ENCODE measurements at regions not wholly inside any gene's neighbourhood (a gene's known extent, or its start where the extent isn't known, plus 50 kb on each side); places are given as distances from the start of the nearest gene placed in this dataset.

GRCh38 chr9:108181441-108181840, 674.3 kb downstream of the ACTL7B start:
- no peaks in the 10 kb centered on the region for H3K4me1 Mint-ChIP-seq
- no peaks in the 10 kb centered on the region for H3K27me3 Mint-ChIP-seq
- CTCF ChIA-PET = interaction anchor here (0.6 kb wide), 1 partner anchor 200 kb away, joined by 3 read pairs; no protein-coding TSS in a partner anchor

GRCh38 chr9:108180541-108180940, 675.2 kb downstream of the ACTL7B start:
- peaks cover 18% of the 10 kb centered on the region for H3K9me3 Mint-ChIP-seq
- H3K27ac Mint-ChIP-seq = no peak overlapping the region
- no peaks in the 10 kb centered on the region for H3K4me1 Mint-ChIP-seq
- no peaks in the 10 kb centered on the region for H3K36me3 Mint-ChIP-seq
- CTCF ChIA-PET = no interaction called here
- H3K27me3 Mint-ChIP-seq = no peaks in the 10 kb centered on the region
- DNase-seq = no peak
- H3K4me3 Mint-ChIP-seq = no peak overlapping the region

More at GRCh38 chr9:108181441-108181840, 674.3 kb downstream of the ACTL7B start:
- no peak overlapping the region for H3K27ac Mint-ChIP-seq
- no peaks in the 10 kb centered on the region for H3K36me3 Mint-ChIP-seq
- DNase-seq = no peak
- peaks cover 12% of the 10 kb centered on the region for H3K9me3 Mint-ChIP-seq
- H3K4me3 Mint-ChIP-seq = no peak overlapping the region

GRCh38 chr9:108178318-108178717, 677.5 kb downstream of the ACTL7B start:
- no peak for DNase-seq
- no peaks in the 10 kb centered on the region for H3K27me3 Mint-ChIP-seq
- CTCF ChIA-PET = no interaction called here
- no peaks in the 10 kb centered on the region for H3K36me3 Mint-ChIP-seq
- peaks cover 12% of the 10 kb centered on the region for H3K9me3 Mint-ChIP-seq
- H3K4me3 Mint-ChIP-seq = no peak overlapping the region
- no peaks in the 10 kb centered on the region for H3K4me1 Mint-ChIP-seq
- no peak overlapping the region for H3K27ac Mint-ChIP-seq

- DNase-seq = no peak
- no peaks in the 10 kb centered on the region for H3K27me3 Mint-ChIP-seq
- H3K4me1 Mint-ChIP-seq = no peaks in the 10 kb centered on the region
- peaks cover 13% of the 10 kb centered on the region for H3K9me3 Mint-ChIP-seq
- CTCF ChIA-PET = no interaction called here
- no peaks in the 10 kb centered on the region for H3K36me3 Mint-ChIP-seq
- no peak overlapping the region for H3K4me3 Mint-ChIP-seq
- no peak overlapping the region for H3K27ac Mint-ChIP-seq
Observed at GRCh38 chr9:108168236-108168850, 678.8 kb upstream of the KLF4 start.

- no peaks in the 10 kb centered on the region for H3K27me3 Mint-ChIP-seq
- H3K9me3 Mint-ChIP-seq = peaks cover 10% of the 10 kb centered on the region
- no peak overlapping the region for H3K27ac Mint-ChIP-seq
- no peak for DNase-seq
- H3K4me1 Mint-ChIP-seq = no peaks in the 10 kb centered on the region
- no peaks in the 10 kb centered on the region for H3K36me3 Mint-ChIP-seq
- CTCF ChIA-PET = no interaction called here
- H3K4me3 Mint-ChIP-seq = no peak overlapping the region
Observed at GRCh38 chr9:108167136-108167900, 677.7 kb upstream of the KLF4 start.

GRCh38 chr9:108166519-108166918, 677.0 kb upstream of the KLF4 start:
- DNase-seq = no peak
- CTCF ChIA-PET = no interaction called here
- Mint-ChIP-seq H3K36me3 (no peaks in the 10 kb centered on the region), H3K4me1 (no peaks in the 10 kb centered on the region), H3K9me3 (peaks cover 10% of the 10 kb centered on the region), H3K4me3 (no peak overlapping the region), H3K27me3 (no peaks in the 10 kb centered on the region), H3K27ac (no peak overlapping the region)

GRCh38 chr9:108163321-108164005, 673.9 kb upstream of the KLF4 start:
- CTCF ChIA-PET = no interaction called here
- Mint-ChIP-seq H3K4me1 (no peaks in the 10 kb centered on the region), H3K9me3 (peaks cover 10% of the 10 kb centered on the region), H3K36me3 (no peaks in the 10 kb centered on the region), H3K27me3 (no peaks in the 10 kb centered on the region), H3K27ac (no peak overlapping the region), H3K4me3 (no peak overlapping the region)
- DNase-seq = no peak

GRCh38 chr9:108162664-108163063, 673.1 kb upstream of the KLF4 start:
- CTCF ChIA-PET = no interaction called here
- no peaks in the 10 kb centered on the region for H3K27me3 Mint-ChIP-seq
- no peaks in the 10 kb centered on the region for H3K4me1 Mint-ChIP-seq
- no peak overlapping the region for H3K4me3 Mint-ChIP-seq
- no peaks in the 10 kb centered on the region for H3K36me3 Mint-ChIP-seq
- H3K9me3 Mint-ChIP-seq = peaks cover 10% of the 10 kb centered on the region
- DNase-seq = no peak
- no peak overlapping the region for H3K27ac Mint-ChIP-seq

- no peaks in the 10 kb centered on the region for H3K27me3 Mint-ChIP-seq
- H3K27ac Mint-ChIP-seq = no peak overlapping the region
- H3K4me3 Mint-ChIP-seq = no peak overlapping the region
- no peaks in the 10 kb centered on the region for H3K4me1 Mint-ChIP-seq
- H3K36me3 Mint-ChIP-seq = no peaks in the 10 kb centered on the region
- DNase-seq = no peak
- H3K9me3 Mint-ChIP-seq = peaks cover 10% of the 10 kb centered on the region
- CTCF ChIA-PET = no interaction called here
Observed at GRCh38 chr9:108161503-108161902, 671.9 kb upstream of the KLF4 start.

GRCh38 chr9:108160706-108161355, 671.3 kb upstream of the KLF4 start:
- no peaks in the 10 kb centered on the region for H3K36me3 Mint-ChIP-seq
- H3K27ac Mint-ChIP-seq = no peak overlapping the region
- H3K4me1 Mint-ChIP-seq = no peaks in the 10 kb centered on the region
- H3K4me3 Mint-ChIP-seq = no peak overlapping the region
- H3K27me3 Mint-ChIP-seq = no peaks in the 10 kb centered on the region
- DNase-seq = no peak
- CTCF ChIA-PET = no interaction called here
- peaks cover 7% of the 10 kb centered on the region for H3K9me3 Mint-ChIP-seq

- H3K27me3 Mint-ChIP-seq = no peaks in the 10 kb centered on the region
- DNase-seq = no peak
- H3K27ac Mint-ChIP-seq = no peak overlapping the region
- peaks cover 4% of the 10 kb centered on the region for H3K9me3 Mint-ChIP-seq
- no peak overlapping the region for H3K4me3 Mint-ChIP-seq
- H3K4me1 Mint-ChIP-seq = no peaks in the 10 kb centered on the region
- H3K36me3 Mint-ChIP-seq = no peaks in the 10 kb centered on the region
- CTCF ChIA-PET = no interaction called here
Observed at GRCh38 chr9:108160039-108160438, 670.5 kb upstream of the KLF4 start.

GRCh38 chr9:108158236-108158995, 668.8 kb upstream of the KLF4 start:
- Mint-ChIP-seq H3K4me3 (no peak overlapping the region), H3K36me3 (no peaks in the 10 kb centered on the region), H3K27me3 (no peaks in the 10 kb centered on the region), H3K9me3 (no peaks in the 10 kb centered on the region), H3K27ac (no peak overlapping the region), H3K4me1 (no peaks in the 10 kb centered on the region)
- CTCF ChIA-PET = no interaction called here
- no peak for DNase-seq

- no peak for DNase-seq
- H3K4me1 Mint-ChIP-seq = no peaks in the 10 kb centered on the region
- no peaks in the 10 kb centered on the region for H3K36me3 Mint-ChIP-seq
- CTCF ChIA-PET = no interaction called here
- no peak overlapping the region for H3K27ac Mint-ChIP-seq
- no peak overlapping the region for H3K4me3 Mint-ChIP-seq
- H3K27me3 Mint-ChIP-seq = no peaks in the 10 kb centered on the region
- no peaks in the 10 kb centered on the region for H3K9me3 Mint-ChIP-seq
Observed at GRCh38 chr9:108156270-108156998, 666.9 kb upstream of the KLF4 start.
